ENCODE measurements at regions not wholly inside any gene's neighbourhood (a gene's known extent, or its start where the extent isn't known, plus 50 kb on each side); places are given as distances from the start of the nearest gene placed in this dataset.

- CTCF ChIA-PET, result no interaction called here
- DNase-seq (ENCODE audit: low read depth in 1 of 2, low spot score in 1 of 2) (no peak), FAIRE-seq (no peak), ATAC-seq (no peak)
- TF ChIP-seq HDAC2 (IDR thresholded peaks at IDR 0.05) (no peak), ZNF302 (CRISPR knock-in tag; IDR thresholded peaks at IDR 0.05) (no peak), EHMT2 (IDR thresholded peaks at IDR 0.05; ENCODE audit: low read depth) (no peak), E2F6 (IDR thresholded peaks at IDR 0.05; ENCODE audit: borderline replicate concordance, low read depth) (no peak), ESRRA (IDR thresholded peaks at IDR 0.05; ENCODE audit: borderline replicate concordance, low read length) (no peak), TFCP2L1 (CRISPR knock-in tag; IDR thresholded peaks at IDR 0.05) (no peak), KDM5A (IDR thresholded peaks at IDR 0.05) (no peak), ZC3H11A (IDR thresholded peaks at IDR 0.05) (no peak), POLR2AphosphoS2 (conservative IDR thresholded peaks at IDR 0.05; ENCODE audit: low read length) (no peak), CBX2 (IDR thresholded peaks at IDR 0.05; ENCODE audit: borderline replicate concordance, low read depth) (no peak), USF2 (IDR thresholded peaks at IDR 0.05) (no peak), FOXS1 (CRISPR knock-in tag; IDR thresholded peaks at IDR 0.05) (no peak), ZFP36 (IDR thresholded peaks at IDR 0.05; ENCODE audit: borderline replicate concordance, partially characterized antibody) (no peak)
- TF ChIP-seq, protein P1, sequence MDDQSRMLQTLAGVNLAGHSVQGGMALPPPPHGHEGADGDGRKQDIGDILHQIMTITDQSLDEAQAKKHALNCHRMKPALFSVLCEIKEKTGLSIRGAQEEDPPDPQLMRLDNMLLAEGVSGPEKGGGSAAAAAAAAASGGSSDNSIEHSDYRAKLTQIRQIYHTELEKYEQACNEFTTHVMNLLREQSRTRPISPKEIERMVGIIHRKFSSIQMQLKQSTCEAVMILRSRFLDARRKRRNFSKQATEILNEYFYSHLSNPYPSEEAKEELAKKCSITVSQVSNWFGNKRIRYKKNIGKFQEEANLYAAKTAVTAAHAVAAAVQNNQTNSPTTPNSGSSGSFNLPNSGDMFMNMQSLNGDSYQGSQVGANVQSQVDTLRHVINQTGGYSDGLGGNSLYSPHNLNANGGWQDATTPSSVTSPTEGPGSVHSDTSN (IDR thresholded peaks at IDR 0.05), result no peak
- H3K4me3 ChIP-seq, result no peak overlapping the region
- WGBS (ENCODE audit: missing lambda C conversion rate), result 57% methylated on average over 4 of the region's 4 CpGs
- H3K27ac ChIP-seq, result no peak overlapping the region
- no peak overlapping the region for H3K4me2 ChIP-seq
- POLR2A ChIA-PET, result interaction anchor here (0.6 kb wide), 1 partner anchor 135 kb away, joined by 4 read pairs; no protein-coding TSS in a partner anchor
- no peaks in the 10 kb centered on the region for H3K9me3 ChIP-seq
- H3K4me1 ChIP-seq, result no peaks in the 10 kb centered on the region
Measured at GRCh38 chr16:59046335-59046734, 312.2 kb upstream of the GOT2 start.

DNA sequence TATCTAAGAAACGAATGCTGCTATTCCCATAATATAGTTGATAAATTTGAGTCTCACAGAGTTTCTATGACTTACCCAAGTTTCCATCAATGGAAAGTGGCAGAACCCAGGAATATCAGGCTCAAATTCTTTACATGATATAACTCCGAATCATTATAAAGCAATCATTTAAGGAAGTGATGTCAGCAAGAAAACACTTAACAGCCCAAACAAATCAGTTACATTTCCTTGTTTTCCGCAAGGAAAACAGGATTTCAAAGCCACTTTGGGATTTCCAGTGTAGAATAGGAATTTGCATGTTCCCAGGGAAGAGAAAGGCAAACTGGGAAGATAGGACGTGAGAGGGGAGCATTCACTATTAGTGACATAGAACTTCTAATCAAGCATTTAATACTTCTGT, 311.4 kb upstream of the GOT2 start:
- no peaks in the 10 kb centered on the region for H3K9me3 ChIP-seq
- no peak for FAIRE-seq
- H3K27ac ChIP-seq, result no peak overlapping the region
- CTCF ChIA-PET, result no interaction called here
- DNase-seq (ENCODE audit: low read depth in 1 of 2, low spot score in 1 of 2), result no peak
- H3K4me3 ChIP-seq, result no peak overlapping the region
- no peaks in the 10 kb centered on the region for H3K4me1 ChIP-seq
- 40% methylated on average over 4 of the region's 4 CpGs for WGBS (ENCODE audit: missing lambda C conversion rate)
- POLR2A ChIA-PET, result interaction anchor here (0.6 kb wide), 1 partner anchor 136 kb away, joined by 4 read pairs; no protein-coding TSS in a partner anchor
- ATAC-seq, result no peak
- 0 out of 3 replicates have a peak overlapping the region, but pooled peaks have one; percentile 8 for H3K4me2 ChIP-seq
- TF ChIP-seq BHLHE40 (IDR thresholded peaks at IDR 0.05; ENCODE audit: low read depth, low read length) (no peak), ESRRA (IDR thresholded peaks at IDR 0.05; ENCODE audit: borderline replicate concordance, low read length) (no peak), RARB (CRISPR knock-in tag; IDR thresholded peaks at IDR 0.05) (no peak), HES2 (IDR thresholded peaks at IDR 0.05) (no peak), NPAS2 (CRISPR knock-in tag; IDR thresholded peaks at IDR 0.05; ENCODE audit: borderline replicate concordance) (no peak), KDM5A (IDR thresholded peaks at IDR 0.05) (no peak), CHD2 (IDR thresholded peaks at IDR 0.05; ENCODE audit: low read length, partially characterized antibody) (no peak), BCL3 (IDR thresholded peaks at IDR 0.05) (no peak), HDAC2 (IDR thresholded peaks at IDR 0.05) (no peak), TP53 (CRISPR knock-in tag; IDR thresholded peaks at IDR 0.05) (no peak), HMGXB4 (CRISPR knock-in tag; IDR thresholded peaks at IDR 0.05; ENCODE audit: borderline replicate concordance) (no peak), JUN (IDR thresholded peaks at IDR 0.05) (no peak), NR3C1 (IDR thresholded peaks at IDR 0.05) (no peak)
- TF ChIP-seq, protein P1 (IDR thresholded peaks at IDR 0.05), result no peak
- TF ChIP-seq, protein P2, sequence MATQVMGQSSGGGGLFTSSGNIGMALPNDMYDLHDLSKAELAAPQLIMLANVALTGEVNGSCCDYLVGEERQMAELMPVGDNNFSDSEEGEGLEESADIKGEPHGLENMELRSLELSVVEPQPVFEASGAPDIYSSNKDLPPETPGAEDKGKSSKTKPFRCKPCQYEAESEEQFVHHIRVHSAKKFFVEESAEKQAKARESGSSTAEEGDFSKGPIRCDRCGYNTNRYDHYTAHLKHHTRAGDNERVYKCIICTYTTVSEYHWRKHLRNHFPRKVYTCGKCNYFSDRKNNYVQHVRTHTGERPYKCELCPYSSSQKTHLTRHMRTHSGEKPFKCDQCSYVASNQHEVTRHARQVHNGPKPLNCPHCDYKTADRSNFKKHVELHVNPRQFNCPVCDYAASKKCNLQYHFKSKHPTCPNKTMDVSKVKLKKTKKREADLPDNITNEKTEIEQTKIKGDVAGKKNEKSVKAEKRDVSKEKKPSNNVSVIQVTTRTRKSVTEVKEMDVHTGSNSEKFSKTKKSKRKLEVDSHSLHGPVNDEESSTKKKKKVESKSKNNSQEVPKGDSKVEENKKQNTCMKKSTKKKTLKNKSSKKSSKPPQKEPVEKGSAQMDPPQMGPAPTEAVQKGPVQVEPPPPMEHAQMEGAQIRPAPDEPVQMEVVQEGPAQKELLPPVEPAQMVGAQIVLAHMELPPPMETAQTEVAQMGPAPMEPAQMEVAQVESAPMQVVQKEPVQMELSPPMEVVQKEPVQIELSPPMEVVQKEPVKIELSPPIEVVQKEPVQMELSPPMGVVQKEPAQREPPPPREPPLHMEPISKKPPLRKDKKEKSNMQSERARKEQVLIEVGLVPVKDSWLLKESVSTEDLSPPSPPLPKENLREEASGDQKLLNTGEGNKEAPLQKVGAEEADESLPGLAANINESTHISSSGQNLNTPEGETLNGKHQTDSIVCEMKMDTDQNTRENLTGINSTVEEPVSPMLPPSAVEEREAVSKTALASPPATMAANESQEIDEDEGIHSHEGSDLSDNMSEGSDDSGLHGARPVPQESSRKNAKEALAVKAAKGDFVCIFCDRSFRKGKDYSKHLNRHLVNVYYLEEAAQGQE (IDR thresholded peaks at IDR 0.05), result no peak
